ENCODE measurements at regions not wholly inside any gene's neighbourhood (a gene's known extent, or its start where the extent isn't known, plus 50 kb on each side); places are given as distances from the start of the nearest gene placed in this dataset.

DNA sequence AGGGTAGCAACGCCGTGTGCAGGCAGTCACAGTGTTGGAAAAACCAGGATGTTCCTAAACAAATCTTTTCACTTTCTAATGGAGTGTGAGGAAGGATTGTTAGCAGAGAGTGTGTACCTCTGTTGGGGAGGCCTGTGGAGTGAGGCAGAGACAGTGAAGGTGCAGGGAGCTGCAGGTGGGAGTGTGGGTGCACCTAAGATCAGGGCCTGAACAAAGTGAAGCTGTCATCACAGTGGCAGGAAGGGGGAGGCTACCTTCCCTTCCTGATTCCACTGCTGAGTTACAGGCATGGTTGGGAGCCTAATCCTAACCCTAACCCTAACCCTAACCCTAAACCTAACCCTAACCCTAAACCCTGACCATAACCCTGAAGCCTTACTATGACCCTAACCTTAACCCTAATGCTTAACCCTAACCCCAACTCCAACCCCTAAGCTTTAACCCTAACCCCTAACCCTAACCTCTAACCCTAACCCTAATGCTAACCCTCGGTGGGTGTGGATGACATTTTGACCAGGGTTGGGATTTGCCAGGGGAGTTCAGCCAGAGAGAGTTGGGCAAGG, 158.8 kb upstream of the KLF6 start:
- Histone ChIP-seq H3K36me3 (no peaks in the 10 kb centered on the region), H3K4me1 (peaks cover 0 to 28% (median 3%) of the 10 kb centered on the region in 4 donors), H3K27ac (peak overlapping the region; percentile 43), H3K27me3 (no peaks in the 10 kb centered on the region), H3K4me3 (no peak overlapping the region), H3K9me3 (no peaks in the 10 kb centered on the region)
- intact Hi-C loops (cut with DNase I; ENCODE audit: low total_unique reads), result no loop called here
- TF ChIP-seq, protein P1, sequence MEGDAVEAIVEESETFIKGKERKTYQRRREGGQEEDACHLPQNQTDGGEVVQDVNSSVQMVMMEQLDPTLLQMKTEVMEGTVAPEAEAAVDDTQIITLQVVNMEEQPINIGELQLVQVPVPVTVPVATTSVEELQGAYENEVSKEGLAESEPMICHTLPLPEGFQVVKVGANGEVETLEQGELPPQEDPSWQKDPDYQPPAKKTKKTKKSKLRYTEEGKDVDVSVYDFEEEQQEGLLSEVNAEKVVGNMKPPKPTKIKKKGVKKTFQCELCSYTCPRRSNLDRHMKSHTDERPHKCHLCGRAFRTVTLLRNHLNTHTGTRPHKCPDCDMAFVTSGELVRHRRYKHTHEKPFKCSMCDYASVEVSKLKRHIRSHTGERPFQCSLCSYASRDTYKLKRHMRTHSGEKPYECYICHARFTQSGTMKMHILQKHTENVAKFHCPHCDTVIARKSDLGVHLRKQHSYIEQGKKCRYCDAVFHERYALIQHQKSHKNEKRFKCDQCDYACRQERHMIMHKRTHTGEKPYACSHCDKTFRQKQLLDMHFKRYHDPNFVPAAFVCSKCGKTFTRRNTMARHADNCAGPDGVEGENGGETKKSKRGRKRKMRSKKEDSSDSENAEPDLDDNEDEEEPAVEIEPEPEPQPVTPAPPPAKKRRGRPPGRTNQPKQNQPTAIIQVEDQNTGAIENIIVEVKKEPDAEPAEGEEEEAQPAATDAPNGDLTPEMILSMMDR (IDR thresholded peaks at IDR 0.05), result no peak
- no peak for DNase-seq

DNA sequence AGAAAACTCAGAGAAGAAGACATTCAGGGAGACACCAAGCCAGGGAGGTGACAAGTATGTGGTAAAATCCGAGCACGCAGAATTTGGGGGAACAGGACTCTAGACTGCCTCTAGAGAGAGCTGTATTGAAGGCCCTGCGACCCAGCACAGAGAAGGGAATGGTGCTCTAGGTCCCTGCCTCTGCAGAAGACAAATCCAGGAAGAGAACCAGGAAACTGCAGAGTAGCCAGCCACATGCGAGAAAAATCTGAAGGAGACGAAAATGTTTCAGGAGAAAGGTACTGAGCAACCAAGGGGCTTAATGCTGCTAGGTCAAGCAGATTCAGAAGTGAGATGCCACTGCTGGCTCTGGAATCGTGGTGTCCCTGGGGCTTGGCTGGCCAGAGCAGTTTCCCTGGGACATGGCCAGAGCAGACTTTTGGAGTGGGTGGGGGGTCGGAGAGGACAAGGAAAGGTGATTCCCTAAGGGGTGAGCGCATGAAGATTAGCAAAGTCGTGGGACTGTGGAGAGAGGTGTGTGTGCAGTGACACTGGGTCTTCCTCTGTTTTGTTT, 158.0 kb upstream of the KLF6 start:
- intact Hi-C loops (cut with DNase I; ENCODE audit: low total_unique reads), result no loop called here
- H3K27ac ChIP-seq, result peak overlapping the region; percentile 43

DNA sequence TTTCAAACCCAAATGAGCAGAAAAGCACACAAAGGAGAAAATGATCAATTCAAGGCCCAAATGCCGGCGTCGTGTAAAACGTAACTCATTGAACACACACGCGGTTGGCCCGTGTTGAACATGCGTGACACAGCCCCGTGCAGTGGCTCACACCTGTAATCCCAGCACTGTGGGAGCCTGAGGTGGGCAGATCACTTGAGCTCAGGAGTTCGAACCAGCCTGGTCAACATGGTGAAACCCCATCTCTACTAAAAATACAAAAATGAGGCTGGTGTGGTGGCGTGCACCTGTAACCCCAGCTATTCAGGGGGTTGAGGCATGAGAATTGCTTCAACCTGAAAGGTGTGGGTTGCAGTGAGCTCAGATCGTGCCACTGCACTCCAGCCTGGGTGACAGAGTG, 156.7 kb upstream of the KLF6 start:
- Histone ChIP-seq H3K9me3 (no peaks in the 10 kb centered on the region), H3K4me1 (peaks cover 0 to 24% (median 4%) of the 10 kb centered on the region in 4 donors), H3K36me3 (no peaks in the 10 kb centered on the region), H3K27me3 (no peaks in the 10 kb centered on the region), H3K4me3 (no peak overlapping the region), H3K27ac (peak overlapping the region in 1 of 2 donors; percentile 43)
- intact Hi-C loops (cut with DNase I; ENCODE audit: low total_unique reads), result no loop called here
- TF ChIP-seq, protein P1 (IDR thresholded peaks at IDR 0.05), result no peak
- DNase-seq, result no peak

More for the DNA sequence above, 158.0 kb upstream of the KLF6 start:
- Histone ChIP-seq H3K9me3 (no peaks in the 10 kb centered on the region), H3K4me3 (no peak overlapping the region), H3K4me1 (peaks cover 0 to 28% (median 3%) of the 10 kb centered on the region in 4 donors), H3K36me3 (no peaks in the 10 kb centered on the region), H3K27me3 (no peaks in the 10 kb centered on the region)
- TF ChIP-seq, protein P1 (IDR thresholded peaks at IDR 0.05), result no peak
- DNase-seq, result no peak

DNA sequence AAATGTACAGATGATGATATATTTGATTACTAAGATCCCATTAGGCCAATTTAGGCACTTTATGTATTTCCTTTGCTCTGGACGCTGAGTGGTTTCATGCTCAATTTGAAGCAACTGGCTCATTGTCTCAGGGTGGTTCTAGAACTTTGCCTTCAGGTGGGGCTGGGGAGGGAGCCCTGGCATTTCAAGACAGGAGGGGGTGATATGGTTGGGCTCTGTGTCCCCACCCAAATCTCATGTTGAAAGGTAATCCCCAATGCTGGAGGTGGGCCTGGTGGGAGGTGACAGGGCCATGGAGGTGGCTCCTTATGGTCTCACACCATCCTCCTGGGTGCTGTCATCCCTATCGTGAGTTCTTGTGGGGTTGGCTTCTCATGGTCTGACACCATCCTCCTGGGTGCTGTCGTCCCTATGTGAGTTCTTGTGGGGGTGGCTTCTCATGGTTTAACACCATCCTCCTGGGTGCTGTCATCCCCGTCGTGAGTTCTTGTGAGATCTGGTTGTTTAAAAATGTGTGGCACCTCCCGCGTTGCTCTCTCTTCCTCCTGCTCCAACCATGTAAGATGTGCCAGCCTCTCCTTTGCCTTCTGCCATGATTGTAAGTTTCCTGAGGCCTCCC, 151.5 kb upstream of the KLF6 start:
- Histone ChIP-seq H3K36me3 (no peaks in the 10 kb centered on the region), H3K4me1 (peaks cover 0 to 26% (median 13%) of the 10 kb centered on the region in 4 donors), H3K27me3 (no peaks in the 10 kb centered on the region), H3K4me3 (no peak overlapping the region), H3K27ac (peak overlapping the region; percentile 81 to 82), H3K9me3 (no peaks in the 10 kb centered on the region)
- TF ChIP-seq, protein P1 (IDR thresholded peaks at IDR 0.05), result no peak
- intact Hi-C loops (cut with DNase I; ENCODE audit: low total_unique reads), result loop anchor here (10.0 kb wide), 2 partner anchors 118 to 308 kb away; no protein-coding TSS in a partner anchor
- no peak for DNase-seq

DNA sequence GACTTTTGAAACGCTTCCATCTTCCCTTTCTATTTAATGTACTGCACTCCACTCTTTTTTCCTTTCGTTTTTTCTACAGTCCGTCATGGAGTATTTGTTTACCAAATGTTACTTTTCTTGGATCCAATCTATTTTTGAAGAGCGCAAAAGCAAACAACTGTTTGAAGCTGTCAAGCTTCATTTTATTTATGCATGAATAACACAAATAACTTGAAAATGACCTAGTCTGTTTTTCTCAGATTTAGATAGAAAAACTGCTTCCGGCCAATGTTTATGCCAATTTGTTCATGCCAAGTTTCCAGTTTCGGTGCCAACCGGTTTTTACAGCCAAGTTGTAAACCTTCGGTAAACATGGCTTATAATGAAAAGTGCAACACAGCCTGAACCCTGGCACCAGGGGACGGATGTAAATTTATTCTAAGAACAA, 150.9 kb upstream of the KLF6 start:
- DNase-seq, result peak in 1 of 2 donors; percentile 38
- Histone ChIP-seq H3K9me3 (no peaks in the 10 kb centered on the region), H3K36me3 (no peaks in the 10 kb centered on the region), H3K27ac (peak overlapping the region; percentile 81 to 82), H3K4me3 (peak overlapping the region; percentile 33 to 39), H3K4me1 (peaks cover 0 to 26% (median 13%) of the 10 kb centered on the region in 4 donors), H3K27me3 (no peaks in the 10 kb centered on the region)
- TF ChIP-seq, protein P1 (IDR thresholded peaks at IDR 0.05), result no peak
- intact Hi-C loops (cut with DNase I; ENCODE audit: low total_unique reads), result loop anchor here (10.0 kb wide), 2 partner anchors 119 to 309 kb away; no protein-coding TSS in a partner anchor
